Endothelial cell of umbilical vein (primary cell): ENCODE measurements at regions not wholly inside any gene's neighbourhood (a gene's known extent, or its start where the extent isn't known, plus 50 kb on each side); places are given as distances from the start of the nearest gene placed in this dataset.

Experiments
- BruUV-seq: library from RNA; stranded (reverse); fragments of 400-500 nt; replicated peaks from 2 replicates; lab custom pipeline; 2021; lab: Mats Ljungman, UMichigan
- CTCF ChIA-PET: fragments of 300-600, 350-600 bp; sonication (Branson Sonifier 250); formaldehyde crosslinking; loops from one replicate; lab custom pipeline; 2021; ENCODE audit warnings: antibody characterized with exemption, inconsistent platforms; lab: Charles Lee
- POLR2A ChIA-PET: fragments of 300-600, 350-600 bp; sonication (Branson Sonifier 250); formaldehyde crosslinking; loops from one replicate; lab custom pipeline; 2021; ENCODE audit warnings: antibody characterized with exemption, inconsistent platforms; lab: Charles Lee
- DNase-seq: peaks from one replicate; pipeline ENCODE4 v3.0.0-alpha.2; 2011; ENCODE audit warnings: low read depth, low spot score
- FAIRE-seq: peaks from 2 replicates; lab custom pipeline; 2011; peaks lifted over from hg19 to GRCh38; lab: Jason Lieb, UNC
- H2AFZ ChIP-seq: 2 replicates; pipeline ENCODE4 v1.6.0; 2012; ENCODE audit warnings: low read depth, low read length, control low read depth, inconsistent platforms
- H3K27ac ChIP-seq: 2 replicates; pipeline ENCODE4 v1.5.1; 2011; ENCODE audit warnings: low read depth, mild to moderate bottlenecking, control low read depth, low read length, moderate library complexity; ENCODE audit not compliant: insufficient read depth
- H3K27me3 ChIP-seq, 2 experiments: 2 replicates each; pipeline versions ENCODE4 v1.6.0 to v1.6.1; 2011; ENCODE audit warnings: low read length in 2 of 2, mixed read lengths in 1 of 2; ENCODE audit not compliant: control insufficient read depth in 2 of 2, insufficient read depth in 2 of 2
- H3K36me3 ChIP-seq, 2 experiments: 2 replicates in 1 of 2; 3 replicates in 1 of 2; pipeline ENCODE4 v1.5.1; 2011; ENCODE audit warnings: low read length in 2 of 2, mild to moderate bottlenecking in 1 of 2, moderate library complexity in 1 of 2; ENCODE audit not compliant: control insufficient read depth in 2 of 2, insufficient read depth in 2 of 2; ENCODE audit errors: extremely low read depth in 1 of 2
- H3K4me1 ChIP-seq: 3 replicates; pipeline ENCODE4 v1.5.1; 2011; ENCODE audit warnings: mild to moderate bottlenecking, low read length; ENCODE audit not compliant: control insufficient read depth, insufficient read depth; ENCODE audit errors: extremely low read depth
- H3K4me2 ChIP-seq: 2 replicates; pipeline ENCODE4 v1.6.1; 2011; ENCODE audit warnings: low read length, control low read depth, mixed read lengths; ENCODE audit not compliant: insufficient read depth
- H3K4me3 ChIP-seq, 3 experiments: fragments of 200-600 bp in 1 of 3; sonication (generic), shearing (Covaris generic) in 1 of 3; replicated peaks in 1 of 3; 2 replicates each; pipeline ENCODE4 v1.5.1; 2011 to 2016; ENCODE audit warnings: control low read depth in 3 of 3, low read length in 3 of 3, mild to moderate bottlenecking in 2 of 3, inconsistent platforms in 1 of 3, low read depth in 1 of 3, moderate library complexity in 1 of 3; ENCODE audit not compliant: insufficient read depth in 1 of 3
- H3K79me2 ChIP-seq: 2 replicates; pipeline ENCODE4 v1.6.0; 2012; ENCODE audit warnings: low read length, inconsistent platforms; ENCODE audit not compliant: control insufficient read depth, insufficient read depth
- H3K9ac ChIP-seq: replicated peaks from 2 replicates; pipeline ENCODE3; 2011; ENCODE audit warnings: low read length, control low read depth; ENCODE audit not compliant: insufficient read depth; ENCODE audit errors: extremely low read depth
- H3K9me1 ChIP-seq: replicated peaks from 3 replicates; pipeline ENCODE4 v1.6.0; 2011; ENCODE audit warnings: mild to moderate bottlenecking, low read length; ENCODE audit not compliant: control insufficient read depth, insufficient read depth; ENCODE audit errors: extremely low read depth
- H3K9me3 ChIP-seq: replicated peaks from 2 replicates; pipeline ENCODE4 v1.5.1; 2012; ENCODE audit warnings: low read length, inconsistent platforms; ENCODE audit not compliant: control insufficient read depth, insufficient read depth
- H4K20me1 ChIP-seq: replicated peaks from 2 replicates; pipeline ENCODE3; 2011; ENCODE audit warnings: mild to moderate bottlenecking, low read length; ENCODE audit not compliant: control insufficient read depth, insufficient read depth; ENCODE audit errors: extremely low read depth
- EZH2 ChIP-seq: IDR thresholded peaks from 2 replicates; pipeline ENCODE4 v1.6.1; 2012; ENCODE audit warnings: borderline replicate concordance, low read depth, mild to moderate bottlenecking, moderate library complexity, low read length, inconsistent platforms; ENCODE audit not compliant: severe bottlenecking
- FOS ChIP-seq: IDR thresholded peaks from 2 replicates; pipeline ENCODE4 v1.6.1; 2011; ENCODE audit warnings: mild to moderate bottlenecking, low read length, moderate library complexity, borderline replicate concordance; ENCODE audit not compliant: insufficient read depth
- GATA2 ChIP-seq: IDR thresholded peaks from 2 replicates; pipeline ENCODE4 v1.7.0; 2011; ENCODE audit warnings: low read depth, mild to moderate bottlenecking, moderate library complexity, mixed read lengths, low read length; ENCODE audit not compliant: insufficient read length, insufficient read depth
- JUN ChIP-seq: IDR thresholded peaks from 2 replicates; pipeline ENCODE4 v1.6.1; 2011; ENCODE audit warnings: borderline replicate concordance, low read depth; ENCODE audit not compliant: insufficient read length, insufficient read depth
- MYC ChIP-seq: IDR thresholded peaks from one replicate; pipeline ENCODE4 v1.6.1; 2011; ENCODE audit warnings: mild to moderate bottlenecking, low read depth, low read length
- POLR2A ChIP-seq: IDR thresholded peaks from 2 replicates; pipeline ENCODE4 v1.6.1; 2012; ENCODE audit warnings: low read depth, mild to moderate bottlenecking, control low read depth, low read length
- POLR2AphosphoS5 ChIP-seq: IDR thresholded peaks from 2 replicates; pipeline ENCODE4 v1.6.1; 2012; ENCODE audit warnings: low read depth, mild to moderate bottlenecking, control low read depth, low read length, moderate library complexity; ENCODE audit not compliant: insufficient read depth
- dilution Hi-C: fragments of 300-500 bp; cut with MboI; formaldehyde crosslinking; loops from one replicate; pipeline ENCODE4 v1.15.0; 2019; ENCODE audit warnings: low sequenced_read_pairs; ENCODE audit not compliant: extremely low pct_ligation_motif_present
- intact Hi-C: fragments of 100-400 bp; cut with micrococcal nuclease; formaldehyde crosslinking; loops from one replicate; pipeline ENCODE4 v1.10.0; 2022
- TF ChIP-seq, protein P1 (sequence below), 2 donors: IDR thresholded peaks; 1 replicate in 1 of 2; 2 replicates in 1 of 2; pipeline ENCODE4 v1.5.1; 2011; ENCODE audit warnings: low read length in 2 of 2, mild to moderate bottlenecking in 2 of 2, moderate library complexity in 2 of 2, control low read depth in 1 of 2, inconsistent platforms in 1 of 2, low read depth in 1 of 2; ENCODE audit not compliant: insufficient read depth in 1 of 2; ENCODE audit errors: extremely low read depth in 1 of 2
- TF ChIP-seq, protein P2 (sequence below): IDR thresholded peaks from 2 replicates; pipeline ENCODE4 v1.6.1; 2011; ENCODE audit not compliant: insufficient read depth, insufficient read length

DNA sequence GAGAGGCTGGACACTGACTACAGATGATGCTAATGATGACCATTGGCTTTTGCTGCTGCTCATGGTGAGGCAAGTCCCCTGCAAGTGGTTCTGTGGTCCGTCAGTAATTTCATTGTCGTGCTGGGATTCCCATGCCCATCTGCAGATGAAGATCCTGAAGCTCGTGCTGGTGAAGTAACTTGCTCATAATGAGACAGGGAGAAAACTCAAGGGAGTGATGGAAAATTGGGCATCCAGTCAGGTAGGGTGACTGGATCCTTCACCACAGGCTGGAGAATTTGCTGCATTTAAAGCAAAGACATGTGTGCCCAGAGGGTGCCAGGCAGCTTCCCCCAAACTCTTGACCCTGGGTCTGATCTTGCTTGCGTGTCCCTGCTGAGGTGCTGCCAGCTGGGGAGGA, 125.6 kb downstream of the TSN start:
- POLR2A ChIA-PET, result no interaction called here
- Histone ChIP-seq H3K27ac (no peak overlapping the region), H3K36me3 (no peaks in the 10 kb centered on the region), H3K4me2 (no peak overlapping the region), H2AFZ (no peak overlapping the region), H3K4me3 (no peak overlapping the region), H4K20me1 (no peaks in the 10 kb centered on the region), H3K9me3 (no peaks in the 10 kb centered on the region), H3K9ac (no peak overlapping the region), H3K79me2 (no peaks in the 10 kb centered on the region), H3K9me1 (no peaks in the 10 kb centered on the region), H3K4me1 (no peaks in the 10 kb centered on the region), H3K27me3 (no peaks in the 10 kb centered on the region)
- CTCF ChIA-PET, result no interaction called here
- dilution Hi-C loops, result no loop called here
- FAIRE-seq, result no peak
- no peak for DNase-seq
- TF ChIP-seq, protein P1, sequence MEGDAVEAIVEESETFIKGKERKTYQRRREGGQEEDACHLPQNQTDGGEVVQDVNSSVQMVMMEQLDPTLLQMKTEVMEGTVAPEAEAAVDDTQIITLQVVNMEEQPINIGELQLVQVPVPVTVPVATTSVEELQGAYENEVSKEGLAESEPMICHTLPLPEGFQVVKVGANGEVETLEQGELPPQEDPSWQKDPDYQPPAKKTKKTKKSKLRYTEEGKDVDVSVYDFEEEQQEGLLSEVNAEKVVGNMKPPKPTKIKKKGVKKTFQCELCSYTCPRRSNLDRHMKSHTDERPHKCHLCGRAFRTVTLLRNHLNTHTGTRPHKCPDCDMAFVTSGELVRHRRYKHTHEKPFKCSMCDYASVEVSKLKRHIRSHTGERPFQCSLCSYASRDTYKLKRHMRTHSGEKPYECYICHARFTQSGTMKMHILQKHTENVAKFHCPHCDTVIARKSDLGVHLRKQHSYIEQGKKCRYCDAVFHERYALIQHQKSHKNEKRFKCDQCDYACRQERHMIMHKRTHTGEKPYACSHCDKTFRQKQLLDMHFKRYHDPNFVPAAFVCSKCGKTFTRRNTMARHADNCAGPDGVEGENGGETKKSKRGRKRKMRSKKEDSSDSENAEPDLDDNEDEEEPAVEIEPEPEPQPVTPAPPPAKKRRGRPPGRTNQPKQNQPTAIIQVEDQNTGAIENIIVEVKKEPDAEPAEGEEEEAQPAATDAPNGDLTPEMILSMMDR (IDR thresholded peaks at IDR 0.05; ENCODE audit: extremely low read depth in 1 of 2, insufficient read depth in 1 of 2, low read depth in 1 of 2, low read length in 2 of 2), result no peak
- TF ChIP-seq POLR2AphosphoS5 (no peak), GATA2 (no peak), JUN (no peak), POLR2A (no peak), EZH2 (no peak), FOS (no peak), MYC (no peak)
- TF ChIP-seq, protein P2, sequence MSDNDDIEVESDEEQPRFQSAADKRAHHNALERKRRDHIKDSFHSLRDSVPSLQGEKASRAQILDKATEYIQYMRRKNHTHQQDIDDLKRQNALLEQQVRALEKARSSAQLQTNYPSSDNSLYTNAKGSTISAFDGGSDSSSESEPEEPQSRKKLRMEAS, result no peak
- no TSS peak for BruUV-seq
- intact Hi-C loops, result no loop called here
